IMR-90 (cell line): ENCODE measurements at regions not wholly inside any gene's neighbourhood (a gene's known extent, or its start where the extent isn't known, plus 50 kb on each side); places are given as distances from the start of the nearest gene placed in this dataset.

Experiments
- FOS ChIP-seq: fragments of 150-350 bp; IDR thresholded peaks from 2 replicates; pipeline ENCODE4 v1.6.1; 2016; ENCODE audit warnings: low read depth, low read length
- RCOR1 ChIP-seq: IDR thresholded peaks from 2 replicates; pipeline ENCODE4 v1.6.1; 2012; ENCODE audit warnings: mild to moderate bottlenecking, low read length, improper control_type of control experiment; ENCODE audit not compliant: insufficient replicate concordance
- TF ChIP-seq, protein P1 (sequence below): fragments of 150-350 bp; IDR thresholded peaks from 2 replicates; pipeline ENCODE4 v1.6.1; 2017; ENCODE audit warnings: mild to moderate bottlenecking, antibody characterized with exemption, low read length, low read depth
- TF ChIP-seq, protein P2 (sequence below): conservative IDR thresholded peaks from 2 replicates; pipeline ENCODE4 v1.5.1; 2012; ENCODE audit warnings: mild to moderate bottlenecking, low read depth, low read length, improper control_type of control experiment

DNA sequence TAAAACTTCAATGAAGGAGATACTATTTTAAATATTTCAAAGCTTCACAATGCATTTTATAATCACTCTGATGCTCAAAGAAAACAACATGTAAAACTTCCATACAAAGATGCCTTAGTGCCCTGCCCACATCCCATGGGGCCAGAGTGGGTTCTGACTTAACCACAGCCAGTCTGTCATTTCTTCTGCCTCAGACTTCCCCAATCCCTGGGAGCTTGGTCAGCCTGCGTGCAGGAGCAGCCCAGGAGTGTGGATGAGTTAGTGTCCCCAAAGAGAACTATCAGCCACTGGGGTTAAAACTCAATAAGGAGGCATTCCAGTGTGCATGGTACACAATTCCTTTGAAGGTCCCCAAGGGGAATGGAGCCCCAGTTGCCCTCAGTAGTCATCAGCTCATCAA, 100.3 kb downstream of the PTCSC3 start:
- TF ChIP-seq, protein P1, sequence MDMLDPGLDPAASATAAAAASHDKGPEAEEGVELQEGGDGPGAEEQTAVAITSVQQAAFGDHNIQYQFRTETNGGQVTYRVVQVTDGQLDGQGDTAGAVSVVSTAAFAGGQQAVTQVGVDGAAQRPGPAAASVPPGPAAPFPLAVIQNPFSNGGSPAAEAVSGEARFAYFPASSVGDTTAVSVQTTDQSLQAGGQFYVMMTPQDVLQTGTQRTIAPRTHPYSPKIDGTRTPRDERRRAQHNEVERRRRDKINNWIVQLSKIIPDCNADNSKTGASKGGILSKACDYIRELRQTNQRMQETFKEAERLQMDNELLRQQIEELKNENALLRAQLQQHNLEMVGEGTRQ = no peak
- no peak for TF ChIP-seq RCOR1
- TF ChIP-seq, protein P2, sequence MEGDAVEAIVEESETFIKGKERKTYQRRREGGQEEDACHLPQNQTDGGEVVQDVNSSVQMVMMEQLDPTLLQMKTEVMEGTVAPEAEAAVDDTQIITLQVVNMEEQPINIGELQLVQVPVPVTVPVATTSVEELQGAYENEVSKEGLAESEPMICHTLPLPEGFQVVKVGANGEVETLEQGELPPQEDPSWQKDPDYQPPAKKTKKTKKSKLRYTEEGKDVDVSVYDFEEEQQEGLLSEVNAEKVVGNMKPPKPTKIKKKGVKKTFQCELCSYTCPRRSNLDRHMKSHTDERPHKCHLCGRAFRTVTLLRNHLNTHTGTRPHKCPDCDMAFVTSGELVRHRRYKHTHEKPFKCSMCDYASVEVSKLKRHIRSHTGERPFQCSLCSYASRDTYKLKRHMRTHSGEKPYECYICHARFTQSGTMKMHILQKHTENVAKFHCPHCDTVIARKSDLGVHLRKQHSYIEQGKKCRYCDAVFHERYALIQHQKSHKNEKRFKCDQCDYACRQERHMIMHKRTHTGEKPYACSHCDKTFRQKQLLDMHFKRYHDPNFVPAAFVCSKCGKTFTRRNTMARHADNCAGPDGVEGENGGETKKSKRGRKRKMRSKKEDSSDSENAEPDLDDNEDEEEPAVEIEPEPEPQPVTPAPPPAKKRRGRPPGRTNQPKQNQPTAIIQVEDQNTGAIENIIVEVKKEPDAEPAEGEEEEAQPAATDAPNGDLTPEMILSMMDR = no peak
- TF ChIP-seq FOS = no peak
